AG04449 (cell line): ENCODE measurements at regions not wholly inside any gene's neighbourhood (a gene's known extent, or its start where the extent isn't known, plus 50 kb on each side); places are given as distances from the start of the nearest gene placed in this dataset.
A peak's percentile ranks its signal among the peaks of the same experiment; 100 is the strongest.

Source experiments
- CTCF ChIA-PET: fragments of 350-600 bp; formaldehyde crosslinking; extraction: SDS; loops from one replicate; lab custom pipeline; 2021; ENCODE audit warnings: antibody characterized with exemption; lab: Yijun Ruan, JAX
- POLR2A ChIA-PET: fragments of 400-600, 350-600 bp; formaldehyde crosslinking; extraction: SDS; loops from one replicate; lab custom pipeline; 2020; ENCODE audit warnings: antibody characterized with exemption, inconsistent platforms; lab: Yijun Ruan, JAX
- DNase-seq: peaks from one replicate; pipeline ENCODE4 v3.0.0-alpha.2; 2010; ENCODE audit warnings: low read depth, low spot score
- H3K4me3 ChIP-seq: 2 replicates; pipeline ENCODE4 v1.5.1; 2011; ENCODE audit warnings: low read depth, mild to moderate bottlenecking, control low read depth, low read length
- CTCF ChIP-seq: IDR thresholded peaks from one replicate; pipeline ENCODE4 v1.5.1; 2011; ENCODE audit warnings: mild to moderate bottlenecking, moderate library complexity, low read length, control low read depth, inconsistent platforms; ENCODE audit not compliant: insufficient read depth; ENCODE audit errors: missing control alignments

GRCh38 chr2:14423145-14423906 lies 209.2 kb upstream of the LRATD1 start:
- POLR2A ChIA-PET: no interaction called here
- DNase-seq: no peak
- TF ChIP-seq CTCF: no peak
- H3K4me3 ChIP-seq: no peak overlapping the region
- CTCF ChIA-PET: no interaction called here

GRCh38 chr2:14424478-14425390 lies 207.8 kb upstream of the LRATD1 start:
- CTCF ChIA-PET: interaction anchor here (1.3 kb wide), 1 partner anchor 210 kb away, joined by 3 read pairs; no protein-coding TSS in a partner anchor
- no peak for DNase-seq
- POLR2A ChIA-PET: no interaction called here
- TF ChIP-seq CTCF: no peak
- H3K4me3 ChIP-seq: no peak overlapping the region

DNA sequence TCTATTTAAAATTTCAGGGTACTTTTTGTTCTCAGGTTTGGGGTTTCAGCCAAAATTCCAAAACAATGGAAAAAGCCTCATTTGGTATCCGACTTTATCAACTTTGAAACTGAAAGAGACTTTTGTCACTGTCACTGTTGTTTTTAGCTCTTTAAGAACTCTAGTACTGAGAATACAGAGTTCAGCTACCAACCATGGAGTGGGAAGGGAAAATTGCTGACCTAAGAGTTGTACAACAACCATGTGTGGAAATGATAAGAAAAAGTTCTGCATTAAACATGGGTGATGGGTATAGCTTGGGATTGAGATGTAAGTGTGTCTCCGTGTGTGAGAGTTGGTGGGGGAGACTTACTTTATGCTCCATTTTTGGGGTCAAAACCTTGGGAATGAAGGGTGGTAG lies 206.6 kb upstream of the LRATD1 start:
- ChIA-PET CTCF (interaction anchor here (1.3 kb wide), 1 partner anchor 209 kb away, joined by 3 read pairs; no protein-coding TSS in a partner anchor), POLR2A (no interaction called here)
- H3K4me3 ChIP-seq: no peak overlapping the region
- no peak for DNase-seq
- no peak for TF ChIP-seq CTCF

DNA sequence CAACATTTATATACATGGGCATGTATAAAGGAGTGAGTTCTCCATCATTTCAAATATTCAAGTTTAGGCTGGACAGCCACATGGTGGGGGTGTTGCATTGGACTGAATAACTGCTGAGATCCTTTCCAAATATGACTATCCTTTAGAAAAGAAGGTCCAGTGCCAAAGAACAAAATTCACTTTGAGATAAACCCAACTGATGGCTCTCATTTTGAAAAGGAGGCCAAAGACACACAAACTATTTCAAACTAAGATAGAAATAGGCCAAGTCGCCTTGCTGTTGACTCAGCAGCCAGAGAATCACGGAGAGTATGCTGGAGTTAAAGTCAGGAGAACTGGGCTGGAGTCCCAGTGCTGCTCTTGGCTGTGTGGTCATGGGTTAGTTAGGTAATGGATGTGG lies 204.5 kb upstream of the LRATD1 start:
- DNase-seq: peak; percentile 10
- POLR2A ChIA-PET: no interaction called here
- CTCF ChIA-PET: interaction anchor here (1.6 kb wide), 1 partner anchor 1146 kb away, joined by 3 read pairs; no protein-coding TSS in a partner anchor
- TF ChIP-seq CTCF: peak; percentile 16
- H3K4me3 ChIP-seq: no peak overlapping the region

GRCh38 chr2:14433946-14434495 lies 198.5 kb upstream of the LRATD1 start:
- DNase-seq: no peak
- POLR2A ChIA-PET: no interaction called here
- no peak overlapping the region for H3K4me3 ChIP-seq
- CTCF ChIA-PET: no interaction called here
- no peak for TF ChIP-seq CTCF

DNA sequence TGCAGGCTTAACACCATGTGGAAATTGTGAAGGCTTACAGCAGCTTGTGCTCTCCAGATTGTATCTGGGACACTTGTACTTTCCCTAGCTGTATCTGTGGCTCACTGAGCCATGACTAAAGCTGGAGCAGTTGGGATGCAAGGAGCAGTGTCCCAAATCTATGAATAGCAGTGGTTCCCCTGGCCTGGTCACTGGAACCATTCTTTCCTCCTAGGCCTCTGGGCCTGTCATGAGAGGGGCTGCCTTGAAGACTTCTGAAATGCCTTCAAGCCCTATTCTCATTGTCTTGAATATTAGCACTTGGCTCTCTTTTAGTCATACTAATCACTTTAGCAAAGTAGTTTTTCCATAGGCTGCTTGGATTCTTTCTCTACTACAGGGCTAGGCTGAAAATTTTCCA lies 186.8 kb upstream of the LRATD1 start:
- ChIA-PET POLR2A (no interaction called here), CTCF (no interaction called here)
- no peak overlapping the region for H3K4me3 ChIP-seq
- TF ChIP-seq CTCF: no peak
- DNase-seq: no peak
